Right ventricle myocardium superior (tissue), 1 donor: ENCODE measurements at regions not wholly inside any gene's neighbourhood (a gene's known extent, or its start where the extent isn't known, plus 50 kb on each side); places are given as distances from the start of the nearest gene placed in this dataset.

Source experiments
- ATAC-seq: fragments of 200-7000 bp; cut with Tn5 transposase; one replicate; pipeline ENCODE4 v1.9.1; 2020; ENCODE audit warnings: mild to moderate bottlenecking; ENCODE audit not compliant: poor library complexity
- DNase-seq: peaks from one replicate; pipeline ENCODE4 v3.0.0-alpha.2; 2020
- intact Hi-C: fragments of 100-400 bp; cut with DNase I; formaldehyde crosslinking; loops from one replicate; pipeline ENCODE4 v1.11.2; 2022
- donor health status: DM: no; HTN: yes; CAD: no; lungs with severe emphysema.

DNA sequence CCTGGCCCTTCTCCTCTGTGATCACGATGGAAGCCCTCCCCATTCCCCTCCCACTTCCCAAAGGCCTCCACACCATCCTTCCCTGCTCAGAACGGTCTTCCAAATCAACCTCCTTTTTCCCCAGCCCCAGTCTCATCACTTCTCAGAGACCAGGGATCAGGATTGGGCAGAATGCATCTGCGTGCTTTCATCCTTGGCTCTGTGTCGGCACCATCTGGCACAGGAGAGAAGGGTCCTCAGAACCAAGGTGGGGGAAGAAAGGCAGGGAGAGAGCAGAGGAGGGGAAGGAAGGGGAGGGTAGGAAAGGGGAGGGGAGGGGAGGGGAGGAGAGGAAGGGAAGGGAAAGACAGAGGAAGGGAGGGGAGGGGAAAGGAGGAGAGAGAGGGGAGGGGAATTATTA lies 52.4 kb upstream of the FICD start:
- intact Hi-C loops = no loop called here
- ATAC-seq = no peak
- DNase-seq = no peak

- ATAC-seq = no peak
- DNase-seq = no peak
- intact Hi-C loops = no loop called here
Observed at GRCh38 chr12:108461058-108461660, 53.9 kb upstream of the FICD start.

DNA sequence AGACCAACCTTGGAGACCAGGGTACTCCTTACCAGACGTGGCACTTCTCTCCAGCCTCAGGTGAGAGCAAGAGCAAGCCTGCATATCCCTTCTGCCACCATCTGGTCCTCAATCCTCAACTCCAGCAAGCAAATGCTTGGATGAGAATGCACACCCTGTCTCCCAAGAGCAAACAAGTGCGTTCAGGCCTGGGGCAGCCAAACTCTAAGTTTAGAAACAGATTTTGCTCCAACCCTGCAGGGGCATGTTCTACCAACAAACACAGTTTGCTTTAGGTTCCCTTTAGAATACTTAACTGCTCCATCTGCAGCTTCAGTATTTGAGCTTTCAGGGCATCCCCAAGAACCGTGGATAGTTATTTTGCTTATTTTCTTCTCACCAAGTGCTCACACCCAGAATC lies 55.9 kb upstream of the FICD start:
- intact Hi-C loops = loop anchor here (10.0 kb wide), 2 partner anchors 224 to 364 kb away; no protein-coding TSS in a partner anchor
- DNase-seq = no peak

DNA sequence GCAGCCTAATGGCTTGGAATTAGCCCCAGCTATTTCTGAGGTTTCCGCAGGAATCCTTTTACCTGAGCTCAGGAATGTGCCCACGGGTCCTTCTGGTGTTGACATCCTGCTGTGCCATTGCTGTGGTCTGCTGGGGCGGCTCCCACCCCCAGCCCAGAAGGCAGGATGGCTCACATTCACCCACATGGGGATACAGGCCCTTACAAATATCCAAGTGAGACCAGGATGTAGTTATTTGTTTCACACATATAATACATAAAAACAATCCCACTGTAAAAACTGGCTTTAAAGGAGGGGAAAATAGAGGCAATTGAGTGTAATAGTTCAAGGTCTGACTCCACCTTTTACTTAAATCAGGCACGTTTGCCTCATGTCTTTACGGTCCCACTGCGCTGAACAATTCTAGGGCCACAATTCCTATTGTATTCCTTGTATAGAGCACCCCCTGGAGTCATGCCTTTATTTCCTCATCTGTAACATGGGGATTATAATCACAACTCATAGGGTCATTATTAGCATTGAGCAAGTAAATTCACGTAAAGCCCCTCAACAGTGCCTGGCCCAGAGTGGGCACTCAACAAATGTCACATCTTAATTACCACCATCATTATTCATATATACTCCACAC lies 57.2 kb upstream of the FICD start:
- intact Hi-C loops = loop anchor here (10.0 kb wide), 2 partner anchors 223 to 363 kb away; no protein-coding TSS in a partner anchor
- DNase-seq = no peak
- peak; percentile 46 for ATAC-seq

More for the DNA sequence above, 55.9 kb upstream of the FICD start:
- ATAC-seq = no peak

DNA sequence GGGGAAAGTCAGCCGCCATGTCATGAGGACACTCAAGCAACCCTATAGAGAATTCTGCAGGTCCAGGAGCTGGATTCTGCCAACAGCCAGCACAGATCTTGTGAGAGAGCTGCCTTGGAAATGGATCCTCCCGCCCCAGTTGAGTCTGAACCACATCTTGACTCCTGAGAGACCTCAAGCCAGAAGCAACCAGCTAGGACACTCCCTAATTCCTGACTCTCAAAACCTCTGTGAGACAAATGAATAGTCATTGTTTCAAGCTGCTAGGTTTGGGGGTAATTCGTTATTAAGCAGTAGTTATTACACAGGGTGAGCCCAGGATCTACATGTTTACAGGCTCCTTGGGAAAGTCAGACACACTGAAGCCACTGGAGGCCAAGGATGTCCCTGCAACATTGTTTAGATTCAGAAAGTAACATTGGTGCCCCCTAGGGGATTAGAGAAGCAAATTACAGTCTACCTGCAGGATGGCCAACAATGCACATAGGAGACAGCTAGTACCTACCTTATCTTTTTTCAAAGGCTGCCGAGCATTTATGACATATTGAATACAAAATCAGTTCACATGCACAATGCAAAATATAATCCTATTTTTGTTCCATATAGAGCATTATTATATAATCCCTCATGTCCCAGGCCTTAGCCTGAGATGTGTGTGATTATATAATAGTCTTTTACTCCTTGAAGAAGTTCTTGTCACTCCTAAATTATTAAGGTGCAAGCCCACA lies 57.9 kb upstream of the FICD start:
- peak; percentile 87 for ATAC-seq
- intact Hi-C loops = loop anchor here (10.0 kb wide), 2 partner anchors 222 to 362 kb away; no protein-coding TSS in a partner anchor
- DNase-seq = no peak

GRCh38 chr12:108455706-108456105 lies 59.4 kb upstream of the FICD start:
- DNase-seq (no peak), ATAC-seq (no peak)
- intact Hi-C loops = loop anchor here (10.0 kb wide), 2 partner anchors 221 to 361 kb away; no protein-coding TSS in a partner anchor

DNA sequence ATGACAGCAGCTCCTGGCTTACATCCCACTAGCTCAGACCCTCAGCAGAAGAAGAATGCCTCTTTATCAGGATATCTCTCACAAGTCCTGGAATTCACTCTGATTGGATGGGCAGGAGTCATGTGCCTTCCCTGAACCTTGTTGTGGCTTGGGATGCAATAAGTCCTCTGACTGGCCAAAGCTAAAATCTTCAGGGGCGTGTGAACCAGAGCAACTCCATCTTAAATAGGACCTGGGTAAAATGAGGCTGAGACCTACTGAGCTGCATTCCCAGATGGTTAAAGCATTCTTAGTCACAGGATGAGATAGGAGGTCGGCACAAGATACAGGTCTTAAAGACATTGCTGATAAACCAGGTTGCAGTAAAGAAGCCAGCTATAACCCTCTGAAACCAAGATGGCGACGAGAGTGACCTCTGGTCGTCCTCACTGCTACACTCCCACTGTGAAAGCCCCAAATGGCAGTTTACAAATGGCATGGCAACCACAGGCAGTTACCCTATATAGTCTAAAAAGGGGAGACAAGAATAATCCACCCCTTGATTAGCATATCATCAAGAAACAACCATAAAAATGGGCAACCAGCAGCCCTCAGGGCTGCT lies 60.4 kb upstream of the FICD start:
- DNase-seq = no peak
- no peak for ATAC-seq
- intact Hi-C loops = loop anchor here (10.0 kb wide), 2 partner anchors 220 to 360 kb away; no protein-coding TSS in a partner anchor

GRCh38 chr12:108449478-108449877 lies 65.6 kb upstream of the FICD start:
- no peak for DNase-seq
- intact Hi-C loops = no loop called here
- no peak for ATAC-seq

DNA sequence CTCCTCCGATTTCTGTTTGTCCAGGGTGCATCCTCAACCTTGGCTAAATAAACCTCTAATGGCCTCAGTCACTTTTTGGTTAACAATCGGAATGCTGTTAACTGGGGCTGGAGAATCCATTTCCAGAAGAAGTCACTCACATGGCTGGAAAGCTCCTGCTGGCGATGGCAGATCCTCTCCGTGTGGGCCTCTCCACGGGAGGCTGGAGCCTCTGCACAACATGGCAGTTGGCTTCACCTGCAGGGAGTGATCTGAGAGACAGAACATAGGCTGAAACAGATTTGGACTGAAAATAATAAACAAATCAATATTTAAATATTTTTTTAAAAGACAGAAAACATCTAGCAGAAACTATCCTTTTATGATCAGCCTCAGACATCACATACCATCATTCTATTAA lies 66.8 kb upstream of the FICD start:
- DNase-seq (no peak), ATAC-seq (no peak)
- intact Hi-C loops = no loop called here

- intact Hi-C loops = no loop called here
- no peak for DNase-seq
- ATAC-seq = no peak
Observed at GRCh38 chr12:108447168-108447832, 67.8 kb upstream of the FICD start.

DNA sequence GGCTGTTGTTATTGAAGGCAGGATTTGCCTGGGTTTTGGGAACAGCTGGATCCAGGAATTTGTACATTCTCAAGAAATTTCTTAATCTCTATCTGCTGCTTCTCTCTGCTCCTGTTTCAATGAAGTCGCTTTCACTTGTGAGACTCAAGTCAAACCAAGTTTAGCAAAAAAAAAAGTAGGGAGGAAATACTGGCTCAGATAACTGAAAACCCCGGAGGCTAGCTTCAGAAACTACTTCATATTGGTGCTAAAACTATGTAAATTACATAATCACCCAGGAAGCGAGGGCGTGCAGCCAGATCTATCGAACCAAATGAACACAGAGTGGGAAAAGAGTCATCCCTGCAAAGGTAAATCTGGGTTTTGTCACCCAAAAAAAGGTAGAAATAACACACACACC lies 68.3 kb upstream of the FICD start:
- intact Hi-C loops = no loop called here
- ATAC-seq (peak; percentile 80), DNase-seq (peak; percentile 64)

GRCh38 chr12:108442910-108443309 lies 72.2 kb upstream of the FICD start:
- no peak for ATAC-seq
- DNase-seq = no peak
- intact Hi-C loops = no loop called here

GRCh38 chr12:108442067-108442466 lies 73.0 kb upstream of the FICD start:
- intact Hi-C loops = no loop called here
- DNase-seq (no peak), ATAC-seq (no peak)

- DNase-seq (no peak), ATAC-seq (no peak)
- intact Hi-C loops = no loop called here
Observed at GRCh38 chr12:108441549-108441948, 73.5 kb upstream of the FICD start.

DNA sequence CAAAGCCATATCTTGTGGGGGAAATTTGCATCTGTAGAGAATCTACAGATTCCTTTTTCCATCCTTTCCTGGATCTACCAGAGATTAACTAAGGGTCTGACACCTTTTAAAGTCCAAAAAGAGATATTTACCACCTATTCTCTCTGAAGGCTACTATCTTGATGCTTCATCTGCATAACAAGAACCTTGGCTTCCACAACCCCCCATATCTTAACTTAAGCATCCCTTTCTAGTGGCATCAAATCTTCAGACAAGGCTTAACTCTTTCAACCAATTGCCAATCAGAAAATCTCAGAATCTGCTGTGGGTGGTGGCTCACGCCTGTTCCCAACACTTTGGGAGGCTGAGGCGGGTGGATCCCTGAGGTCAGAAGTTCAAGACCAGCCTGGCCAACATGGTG lies 74.3 kb upstream of the FICD start:
- ATAC-seq (no peak), DNase-seq (no peak)
- intact Hi-C loops = no loop called here

- intact Hi-C loops = no loop called here
- ATAC-seq (no peak), DNase-seq (no peak)
Observed at GRCh38 chr12:108438667-108439066, 76.4 kb upstream of the FICD start.

GRCh38 chr12:108432423-108433121 lies 82.5 kb upstream of the FICD start:
- no peak for ATAC-seq
- intact Hi-C loops = no loop called here
- no peak for DNase-seq

DNA sequence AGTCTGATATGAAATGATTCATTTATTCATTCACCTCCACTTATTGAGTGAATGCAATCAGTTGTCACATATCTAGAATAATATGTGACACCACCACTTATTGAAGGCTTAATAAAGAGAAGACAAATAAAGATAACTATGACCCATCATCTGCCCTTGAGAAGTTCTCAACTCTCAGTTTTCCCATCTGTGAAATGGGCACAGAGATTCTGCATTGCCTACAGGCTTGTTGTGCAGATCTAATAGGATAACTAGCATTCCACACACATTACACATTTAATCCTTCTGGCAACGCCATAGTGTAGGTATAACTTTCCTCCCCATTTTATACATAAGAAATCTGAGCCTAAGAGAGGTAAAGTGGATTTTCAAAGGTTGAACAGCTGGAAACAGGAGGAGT lies 84.2 kb upstream of the FICD start:
- ATAC-seq (no peak), DNase-seq (no peak)
- intact Hi-C loops = no loop called here
